GM23338 (cell line): ENCODE measurements at regions not wholly inside any gene's neighbourhood (a gene's known extent, or its start where the extent isn't known, plus 50 kb on each side); places are given as distances from the start of the nearest gene placed in this dataset.

Experiments used
- ATAC-seq: fragments of 200-7000 bp; cut with Tn5 transposase; 3 replicates; pipeline ENCODE4 v1.9.1; 2020
- DNase-seq: peaks from one replicate; pipeline ENCODE4 v3.0.0-alpha.2; 2015; ENCODE audit warnings: low spot score
- H2AFZ ChIP-seq: fragments of 200-600 bp; sonication (generic); 2 replicates; pipeline ENCODE4 v1.8.0; 2016; ENCODE audit warnings: antibody characterized with exemption, mild to moderate bottlenecking, moderate library complexity
- H3F3A ChIP-seq: fragments of 200-600 bp; sonication (generic); replicated peaks from 2 replicates; pipeline ENCODE4 v1.8.0; 2017; ENCODE audit warnings: antibody characterized with exemption, mixed run types, low read depth
- H3K27ac ChIP-seq: fragments of 200-600 bp; sonication (generic); 2 replicates; pipeline ENCODE4 v1.6.1; 2016; ENCODE audit warnings: low read depth
- H3K27me3 ChIP-seq: fragments of 200-600 bp; sonication (generic); 2 replicates; pipeline ENCODE4 v1.8.0; 2016; ENCODE audit warnings: mild to moderate bottlenecking, mixed run types, moderate library complexity; ENCODE audit not compliant: insufficient read depth
- H3K36me3 ChIP-seq: fragments of 200-600 bp; sonication (generic); 2 replicates; pipeline ENCODE4 v1.8.0; 2016; ENCODE audit warnings: mild to moderate bottlenecking; ENCODE audit not compliant: insufficient read depth
- H3K4me1 ChIP-seq: fragments of 200-600 bp; sonication (generic); 2 replicates; pipeline ENCODE4 v1.8.0; 2016; ENCODE audit warnings: mild to moderate bottlenecking, moderate library complexity; ENCODE audit not compliant: insufficient read depth
- H3K4me2 ChIP-seq: fragments of 200-600 bp; sonication (generic); 2 replicates; pipeline ENCODE4 v1.7.1; 2017; ENCODE audit warnings: mixed run types
- H3K4me3 ChIP-seq: fragments of 200-600 bp; sonication (generic); 2 replicates; pipeline ENCODE4 v1.6.1; 2016; ENCODE audit warnings: mixed run types
- H3K79me2 ChIP-seq: fragments of 200-600 bp; sonication (generic); replicated peaks from 2 replicates; pipeline ENCODE4 v1.8.0; 2017; ENCODE audit warnings: mild to moderate bottlenecking; ENCODE audit not compliant: insufficient read depth
- H3K9me2 ChIP-seq: fragments of 200-600 bp; sonication (generic); 2 replicates; pipeline ENCODE4 v1.8.0; 2017; ENCODE audit not compliant: insufficient read depth
- H4K20me1 ChIP-seq: fragments of 200-600 bp; sonication (generic); replicated peaks from 2 replicates; pipeline ENCODE4 v1.8.0; 2017; ENCODE audit warnings: mild to moderate bottlenecking; ENCODE audit not compliant: insufficient read depth
- H3K27ac Mint-ChIP-seq: 2 replicates; pipeline ENCODE4 v1.8.0; 2020; ENCODE audit warnings: inconsistent platforms, mild to moderate bottlenecking, moderate library complexity, mixed read lengths
- H3K27me3 Mint-ChIP-seq: 3 replicates; pipeline ENCODE4 v1.8.0; 2022; ENCODE audit warnings: low read depth, mild to moderate bottlenecking, moderate library complexity, mixed read lengths, inconsistent platforms; ENCODE audit not compliant: insufficient read depth, poor library complexity
- H3K36me3 Mint-ChIP-seq: 3 replicates; pipeline ENCODE4 v1.8.0; 2021; ENCODE audit warnings: low read depth, mild to moderate bottlenecking, inconsistent platforms, moderate library complexity, mixed read lengths
- H3K4me1 Mint-ChIP-seq: 3 replicates; pipeline ENCODE4 v1.8.0; 2020; ENCODE audit warnings: mild to moderate bottlenecking, inconsistent platforms, mixed read lengths
- H3K4me3 Mint-ChIP-seq: 3 replicates; pipeline ENCODE4 v1.8.0; 2021; ENCODE audit warnings: moderate library complexity, mild to moderate bottlenecking, inconsistent platforms, mixed read lengths
- H3K9me3 Mint-ChIP-seq: 3 replicates; pipeline ENCODE4 v1.8.0; 2020; ENCODE audit warnings: moderate library complexity, mild to moderate bottlenecking, inconsistent platforms, mixed read lengths
- CREB1 ChIP-seq: fragments of 250-450 bp; sonication (Bioruptor Pico); IDR thresholded peaks from 2 replicates; pipeline ENCODE4 v1.5.0; 2020; ENCODE audit warnings: low read depth, mild to moderate bottlenecking, moderate library complexity
- EZH2 ChIP-seq: fragments of 200-600 bp; sonication (generic); IDR thresholded peaks from one replicate; pipeline ENCODE4 v1.8.0; 2017; ENCODE audit warnings: antibody characterized with exemption, mild to moderate bottlenecking, low read depth; ENCODE audit not compliant: unreplicated experiment
- EZH2phosphoT487 ChIP-seq: fragments of 200-600 bp; sonication (generic); IDR thresholded peaks from one replicate; pipeline ENCODE4 v1.8.1; 2018; ENCODE audit warnings: antibody characterized with exemption; ENCODE audit not compliant: unreplicated experiment
- JUNB ChIP-seq: IDR thresholded peaks from one replicate; pipeline ENCODE4 v1.6.1; 2016; ENCODE audit warnings: antibody characterized with exemption; ENCODE audit not compliant: unreplicated experiment
- NANOG ChIP-seq: IDR thresholded peaks from 2 replicates; pipeline ENCODE4 v1.6.1; 2016; ENCODE audit warnings: antibody characterized with exemption, borderline replicate concordance
- POLR2AphosphoS5 ChIP-seq: IDR thresholded peaks from 2 replicates; pipeline ENCODE4 v1.6.1; 2016; ENCODE audit warnings: antibody characterized with exemption, low read depth
- STAT1 ChIP-seq: IDR thresholded peaks from one replicate; pipeline ENCODE4 v1.6.1; 2016; ENCODE audit warnings: antibody characterized with exemption; ENCODE audit not compliant: unreplicated experiment
- ZNF114 ChIP-seq: fragments of 250-450 bp; sonication (Bioruptor Pico); IDR thresholded peaks from 2 replicates; pipeline ENCODE4 v1.5.0; 2020; ENCODE audit warnings: mild to moderate bottlenecking, moderate library complexity
- ZNF331 ChIP-seq: fragments of 250-450 bp; sonication (Bioruptor Pico); IDR thresholded peaks from 2 replicates; pipeline ENCODE4 v1.5.0; 2020; ENCODE audit warnings: low read depth, mild to moderate bottlenecking, moderate library complexity
- TF ChIP-seq, protein P1 (sequence below): fragments of 250-450 bp; sonication (Bioruptor Pico); IDR thresholded peaks from 2 replicates; pipeline ENCODE4 v1.5.0; 2020; ENCODE audit warnings: mild to moderate bottlenecking, moderate library complexity
- TF ChIP-seq, protein P2 (sequence below): IDR thresholded peaks from one replicate; pipeline ENCODE4 v1.6.1; 2018; ENCODE audit warnings: antibody characterized with exemption; ENCODE audit not compliant: unreplicated experiment
- TF ChIP-seq, protein P3 (sequence below): IDR thresholded peaks from 2 replicates; pipeline ENCODE4 v1.6.1; 2016; ENCODE audit warnings: antibody characterized with exemption
- TF ChIP-seq, protein P4 (sequence below), 2 experiments: fragments of 200-600 bp in 1 of 2; sonication (generic) in 1 of 2; conservative IDR thresholded peaks; 2 replicates each; pipeline versions ENCODE4 v1.5.1 to v1.6.1; 2016 to 2017; ENCODE audit warnings: antibody characterized with exemption in 2 of 2, low read depth in 2 of 2, mild to moderate bottlenecking in 2 of 2, moderate library complexity in 1 of 2

DNA sequence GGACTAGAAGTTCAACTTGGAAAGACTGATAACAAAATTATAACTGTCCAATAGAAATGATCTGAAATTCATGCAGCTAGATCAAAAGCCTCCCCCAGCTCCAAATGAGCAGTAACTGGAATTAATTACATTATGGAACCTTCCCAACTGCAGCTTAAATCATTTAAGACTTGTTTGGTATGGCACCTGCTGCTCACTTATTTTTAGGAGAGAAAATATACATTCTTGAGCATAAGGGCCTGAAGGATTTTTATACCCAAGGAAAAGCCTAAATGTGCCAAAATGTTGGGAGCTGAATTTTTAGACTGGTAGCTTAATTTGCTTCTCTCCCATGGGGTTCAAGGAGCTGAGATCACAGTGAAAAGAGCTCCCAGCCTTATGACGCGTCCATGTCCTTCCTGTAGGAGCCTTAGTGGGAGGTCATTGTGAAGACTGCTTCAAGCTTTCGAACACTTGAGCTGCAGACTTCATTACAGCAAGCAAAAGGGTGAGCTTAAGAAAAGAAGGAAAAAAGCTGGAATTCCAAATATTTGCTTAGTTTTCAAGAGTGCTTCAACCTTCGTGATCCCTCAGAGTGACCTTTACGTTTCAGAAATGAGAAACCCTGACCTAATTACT is 276.0 kb downstream of the DMAC1 start:
- Mint-ChIP-seq H3K4me1 (no peaks in the 10 kb centered on the region), H3K27ac (no peak overlapping the region), H3K27me3 (peaks cover 1% of the 10 kb centered on the region), H3K9me3 (no peaks in the 10 kb centered on the region), H3K36me3 (no peaks in the 10 kb centered on the region), H3K4me3 (no peak overlapping the region)
- TF ChIP-seq, protein P1, sequence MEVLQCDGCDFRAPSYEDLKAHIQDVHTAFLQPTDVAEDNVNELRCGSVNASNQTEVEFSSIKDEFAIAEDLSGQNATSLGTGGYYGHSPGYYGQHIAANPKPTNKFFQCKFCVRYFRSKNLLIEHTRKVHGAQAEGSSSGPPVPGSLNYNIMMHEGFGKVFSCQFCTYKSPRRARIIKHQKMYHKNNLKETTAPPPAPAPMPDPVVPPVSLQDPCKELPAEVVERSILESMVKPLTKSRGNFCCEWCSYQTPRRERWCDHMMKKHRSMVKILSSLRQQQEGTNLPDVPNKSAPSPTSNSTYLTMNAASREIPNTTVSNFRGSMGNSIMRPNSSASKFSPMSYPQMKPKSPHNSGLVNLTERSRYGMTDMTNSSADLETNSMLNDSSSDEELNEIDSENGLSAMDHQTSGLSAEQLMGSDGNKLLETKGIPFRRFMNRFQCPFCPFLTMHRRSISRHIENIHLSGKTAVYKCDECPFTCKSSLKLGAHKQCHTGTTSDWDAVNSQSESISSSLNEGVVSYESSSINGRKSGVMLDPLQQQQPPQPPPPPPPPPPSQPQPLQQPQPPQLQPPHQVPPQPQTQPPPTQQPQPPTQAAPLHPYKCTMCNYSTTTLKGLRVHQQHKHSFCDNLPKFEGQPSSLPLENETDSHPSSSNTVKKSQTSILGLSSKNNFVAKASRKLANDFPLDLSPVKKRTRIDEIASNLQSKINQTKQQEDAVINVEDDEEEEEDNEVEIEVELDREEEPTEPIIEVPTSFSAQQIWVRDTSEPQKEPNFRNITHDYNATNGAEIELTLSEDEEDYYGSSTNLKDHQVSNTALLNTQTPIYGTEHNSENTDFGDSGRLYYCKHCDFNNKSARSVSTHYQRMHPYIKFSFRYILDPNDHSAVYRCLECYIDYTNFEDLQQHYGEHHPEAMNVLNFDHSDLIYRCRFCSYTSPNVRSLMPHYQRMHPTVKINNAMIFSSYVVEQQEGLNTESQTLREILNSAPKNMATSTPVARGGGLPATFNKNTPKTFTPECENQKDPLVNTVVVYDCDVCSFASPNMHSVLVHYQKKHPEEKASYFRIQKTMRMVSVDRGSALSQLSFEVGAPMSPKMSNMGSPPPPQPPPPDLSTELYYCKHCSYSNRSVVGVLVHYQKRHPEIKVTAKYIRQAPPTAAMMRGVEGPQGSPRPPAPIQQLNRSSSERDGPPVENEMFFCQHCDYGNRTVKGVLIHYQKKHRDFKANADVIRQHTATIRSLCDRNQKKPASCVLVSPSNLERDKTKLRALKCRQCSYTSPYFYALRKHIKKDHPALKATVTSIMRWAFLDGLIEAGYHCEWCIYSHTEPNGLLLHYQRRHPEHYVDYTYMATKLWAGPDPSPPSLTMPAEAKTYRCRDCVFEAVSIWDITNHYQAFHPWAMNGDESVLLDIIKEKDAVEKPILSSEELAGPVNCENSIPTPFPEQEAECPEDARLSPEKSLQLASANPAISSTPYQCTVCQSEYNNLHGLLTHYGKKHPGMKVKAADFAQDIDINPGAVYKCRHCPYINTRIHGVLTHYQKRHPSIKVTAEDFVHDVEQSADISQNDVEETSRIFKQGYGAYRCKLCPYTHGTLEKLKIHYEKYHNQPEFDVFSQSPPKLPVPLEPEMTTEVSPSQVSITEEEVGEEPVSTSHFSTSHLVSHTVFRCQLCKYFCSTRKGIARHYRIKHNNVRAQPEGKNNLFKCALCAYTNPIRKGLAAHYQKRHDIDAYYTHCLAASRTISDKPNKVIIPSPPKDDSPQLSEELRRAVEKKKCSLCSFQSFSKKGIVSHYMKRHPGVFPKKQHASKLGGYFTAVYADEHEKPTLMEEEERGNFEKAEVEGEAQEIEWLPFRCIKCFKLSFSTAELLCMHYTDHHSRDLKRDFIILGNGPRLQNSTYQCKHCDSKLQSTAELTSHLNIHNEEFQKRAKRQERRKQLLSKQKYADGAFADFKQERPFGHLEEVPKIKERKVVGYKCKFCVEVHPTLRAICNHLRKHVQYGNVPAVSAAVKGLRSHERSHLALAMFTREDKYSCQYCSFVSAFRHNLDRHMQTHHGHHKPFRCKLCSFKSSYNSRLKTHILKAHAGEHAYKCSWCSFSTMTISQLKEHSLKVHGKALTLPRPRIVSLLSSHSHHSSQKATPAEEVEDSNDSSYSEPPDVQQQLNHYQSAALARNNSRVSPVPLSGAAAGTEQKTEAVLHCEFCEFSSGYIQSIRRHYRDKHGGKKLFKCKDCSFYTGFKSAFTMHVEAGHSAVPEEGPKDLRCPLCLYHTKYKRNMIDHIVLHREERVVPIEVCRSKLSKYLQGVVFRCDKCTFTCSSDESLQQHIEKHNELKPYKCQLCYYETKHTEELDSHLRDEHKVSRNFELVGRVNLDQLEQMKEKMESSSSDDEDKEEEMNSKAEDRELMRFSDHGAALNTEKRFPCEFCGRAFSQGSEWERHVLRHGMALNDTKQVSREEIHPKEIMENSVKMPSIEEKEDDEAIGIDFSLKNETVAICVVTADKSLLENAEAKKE (CRISPR knock-in tag): no peak
- TF ChIP-seq, protein P2, sequence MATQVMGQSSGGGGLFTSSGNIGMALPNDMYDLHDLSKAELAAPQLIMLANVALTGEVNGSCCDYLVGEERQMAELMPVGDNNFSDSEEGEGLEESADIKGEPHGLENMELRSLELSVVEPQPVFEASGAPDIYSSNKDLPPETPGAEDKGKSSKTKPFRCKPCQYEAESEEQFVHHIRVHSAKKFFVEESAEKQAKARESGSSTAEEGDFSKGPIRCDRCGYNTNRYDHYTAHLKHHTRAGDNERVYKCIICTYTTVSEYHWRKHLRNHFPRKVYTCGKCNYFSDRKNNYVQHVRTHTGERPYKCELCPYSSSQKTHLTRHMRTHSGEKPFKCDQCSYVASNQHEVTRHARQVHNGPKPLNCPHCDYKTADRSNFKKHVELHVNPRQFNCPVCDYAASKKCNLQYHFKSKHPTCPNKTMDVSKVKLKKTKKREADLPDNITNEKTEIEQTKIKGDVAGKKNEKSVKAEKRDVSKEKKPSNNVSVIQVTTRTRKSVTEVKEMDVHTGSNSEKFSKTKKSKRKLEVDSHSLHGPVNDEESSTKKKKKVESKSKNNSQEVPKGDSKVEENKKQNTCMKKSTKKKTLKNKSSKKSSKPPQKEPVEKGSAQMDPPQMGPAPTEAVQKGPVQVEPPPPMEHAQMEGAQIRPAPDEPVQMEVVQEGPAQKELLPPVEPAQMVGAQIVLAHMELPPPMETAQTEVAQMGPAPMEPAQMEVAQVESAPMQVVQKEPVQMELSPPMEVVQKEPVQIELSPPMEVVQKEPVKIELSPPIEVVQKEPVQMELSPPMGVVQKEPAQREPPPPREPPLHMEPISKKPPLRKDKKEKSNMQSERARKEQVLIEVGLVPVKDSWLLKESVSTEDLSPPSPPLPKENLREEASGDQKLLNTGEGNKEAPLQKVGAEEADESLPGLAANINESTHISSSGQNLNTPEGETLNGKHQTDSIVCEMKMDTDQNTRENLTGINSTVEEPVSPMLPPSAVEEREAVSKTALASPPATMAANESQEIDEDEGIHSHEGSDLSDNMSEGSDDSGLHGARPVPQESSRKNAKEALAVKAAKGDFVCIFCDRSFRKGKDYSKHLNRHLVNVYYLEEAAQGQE: no peak
- TF ChIP-seq CREB1 (CRISPR knock-in tag) (no peak), NANOG (no peak), EZH2phosphoT487 (no peak), ZNF114 (CRISPR knock-in tag) (no peak), POLR2AphosphoS5 (no peak), ZNF331 (CRISPR knock-in tag) (no peak), STAT1 (no peak), EZH2 (no peak), JUNB (no peak)
- TF ChIP-seq, protein P3, sequence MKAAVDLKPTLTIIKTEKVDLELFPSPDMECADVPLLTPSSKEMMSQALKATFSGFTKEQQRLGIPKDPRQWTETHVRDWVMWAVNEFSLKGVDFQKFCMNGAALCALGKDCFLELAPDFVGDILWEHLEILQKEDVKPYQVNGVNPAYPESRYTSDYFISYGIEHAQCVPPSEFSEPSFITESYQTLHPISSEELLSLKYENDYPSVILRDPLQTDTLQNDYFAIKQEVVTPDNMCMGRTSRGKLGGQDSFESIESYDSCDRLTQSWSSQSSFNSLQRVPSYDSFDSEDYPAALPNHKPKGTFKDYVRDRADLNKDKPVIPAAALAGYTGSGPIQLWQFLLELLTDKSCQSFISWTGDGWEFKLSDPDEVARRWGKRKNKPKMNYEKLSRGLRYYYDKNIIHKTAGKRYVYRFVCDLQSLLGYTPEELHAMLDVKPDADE: no peak
- TF ChIP-seq, protein P4, sequence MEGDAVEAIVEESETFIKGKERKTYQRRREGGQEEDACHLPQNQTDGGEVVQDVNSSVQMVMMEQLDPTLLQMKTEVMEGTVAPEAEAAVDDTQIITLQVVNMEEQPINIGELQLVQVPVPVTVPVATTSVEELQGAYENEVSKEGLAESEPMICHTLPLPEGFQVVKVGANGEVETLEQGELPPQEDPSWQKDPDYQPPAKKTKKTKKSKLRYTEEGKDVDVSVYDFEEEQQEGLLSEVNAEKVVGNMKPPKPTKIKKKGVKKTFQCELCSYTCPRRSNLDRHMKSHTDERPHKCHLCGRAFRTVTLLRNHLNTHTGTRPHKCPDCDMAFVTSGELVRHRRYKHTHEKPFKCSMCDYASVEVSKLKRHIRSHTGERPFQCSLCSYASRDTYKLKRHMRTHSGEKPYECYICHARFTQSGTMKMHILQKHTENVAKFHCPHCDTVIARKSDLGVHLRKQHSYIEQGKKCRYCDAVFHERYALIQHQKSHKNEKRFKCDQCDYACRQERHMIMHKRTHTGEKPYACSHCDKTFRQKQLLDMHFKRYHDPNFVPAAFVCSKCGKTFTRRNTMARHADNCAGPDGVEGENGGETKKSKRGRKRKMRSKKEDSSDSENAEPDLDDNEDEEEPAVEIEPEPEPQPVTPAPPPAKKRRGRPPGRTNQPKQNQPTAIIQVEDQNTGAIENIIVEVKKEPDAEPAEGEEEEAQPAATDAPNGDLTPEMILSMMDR (conservative IDR thresholded peaks at IDR 0.05; ENCODE audit: low read depth in 2 of 2): no peak
- Histone ChIP-seq H3K36me3 (no peaks in the 10 kb centered on the region), H3K4me2 (no peak overlapping the region), H3K4me3 (no peak overlapping the region), H2AFZ (0 out of 2 replicates have a peak overlapping the region, but pooled peaks have one; percentile 2), H4K20me1 (no peaks in the 10 kb centered on the region), H3K9me2 (no peaks in the 10 kb centered on the region), H3F3A (no peaks in the 10 kb centered on the region), H3K4me1 (no peaks in the 10 kb centered on the region), H3K27me3 (no peaks in the 10 kb centered on the region), H3K79me2 (no peaks in the 10 kb centered on the region), H3K27ac (no peak overlapping the region)
- ATAC-seq (peak; percentile 52), DNase-seq (peak; percentile 41)
